ENCODE measurements at regions not wholly inside any gene's neighbourhood (a gene's known extent, or its start where the extent isn't known, plus 50 kb on each side); places are given as distances from the start of the nearest gene placed in this dataset.

DNA sequence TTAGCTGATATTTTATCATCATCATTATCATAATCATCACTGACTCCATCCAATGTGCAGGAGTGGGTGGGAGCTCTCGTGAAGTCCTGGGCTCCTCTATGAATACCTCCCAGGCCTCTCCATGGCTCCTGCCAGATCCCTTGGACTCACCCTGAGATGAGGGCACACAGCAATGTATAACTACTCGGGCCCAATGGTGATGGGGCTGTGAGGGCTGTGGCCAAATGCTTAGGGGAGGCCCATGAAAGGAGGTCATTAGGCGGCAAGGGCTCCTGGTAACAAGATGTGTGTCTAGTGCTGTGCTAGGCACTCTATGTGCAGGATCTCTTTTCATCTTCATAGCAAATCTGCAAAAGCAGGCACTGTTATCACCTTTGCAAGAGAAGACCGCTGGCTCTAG is 270.9 kb downstream of the GLRX3 start:
- no peak for DNase-seq

DNA sequence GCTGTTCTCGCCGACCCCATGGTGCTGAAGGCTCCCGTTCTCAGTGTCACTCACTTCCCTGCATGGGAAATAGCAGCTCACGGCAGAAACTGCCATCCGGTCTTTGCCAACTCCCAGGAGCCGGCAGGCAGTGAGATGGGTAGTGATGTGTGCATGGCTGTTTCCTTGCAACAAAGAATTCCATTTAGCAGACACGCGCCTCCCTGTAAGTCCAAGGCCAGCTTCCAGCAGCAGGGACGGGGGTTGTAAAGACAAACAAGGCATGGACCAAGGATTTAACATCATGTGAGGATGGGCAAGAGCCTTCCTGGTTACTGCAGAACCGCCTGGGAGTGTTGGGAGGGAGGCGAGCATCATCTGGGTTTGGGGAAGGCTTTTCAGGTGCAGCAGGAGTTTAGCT is 273.1 kb downstream of the GLRX3 start:
- no peak for DNase-seq

DNA sequence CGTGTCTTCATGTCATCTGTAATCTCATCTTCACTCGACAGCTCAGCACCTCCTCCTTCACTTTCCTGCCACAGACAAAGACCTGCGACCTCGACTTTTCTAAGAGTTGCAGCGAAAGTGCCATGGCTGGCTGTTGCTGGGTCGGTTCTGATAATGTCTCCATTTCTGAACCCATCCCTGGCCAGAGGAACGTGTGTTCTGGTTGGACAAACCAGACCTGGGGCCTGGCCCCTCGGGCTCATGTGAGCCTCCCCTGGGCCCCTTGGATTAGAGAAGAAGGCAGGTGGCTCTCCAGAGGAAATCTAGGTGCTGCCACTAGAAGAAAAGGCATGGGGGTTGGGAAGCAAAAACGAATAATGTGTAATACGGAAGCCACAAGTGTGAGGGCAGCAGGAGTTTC is 273.7 kb downstream of the GLRX3 start:
- no peak for DNase-seq

DNA sequence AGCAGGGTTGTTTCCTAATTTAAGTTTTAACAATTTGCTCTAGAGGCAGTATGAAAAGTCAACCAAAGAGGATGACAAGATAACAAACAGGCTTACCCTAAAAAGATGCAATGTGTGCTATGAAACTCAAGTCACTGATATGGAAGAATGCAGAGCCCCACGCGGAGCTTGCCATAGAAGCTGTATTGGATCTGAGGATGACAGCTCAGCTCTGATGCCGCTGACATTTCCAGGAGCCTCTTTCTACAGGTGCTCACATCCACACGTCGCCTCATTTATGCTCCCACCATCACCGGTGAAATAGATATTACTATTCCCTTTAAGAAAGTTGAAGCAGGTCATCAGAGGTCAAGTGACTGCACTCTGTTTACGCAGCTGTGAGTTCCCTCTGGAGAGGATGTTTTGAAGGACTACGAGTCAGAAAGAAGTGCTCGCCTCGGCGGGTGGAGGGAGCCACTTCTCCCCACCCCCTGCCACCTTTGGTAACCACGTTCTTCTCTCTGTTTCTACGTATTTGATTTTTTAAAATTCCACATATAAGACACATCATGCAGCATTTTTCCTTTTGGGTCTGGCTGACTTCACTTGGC is 275.4 kb downstream of the GLRX3 start:
- no peak for DNase-seq

DNA sequence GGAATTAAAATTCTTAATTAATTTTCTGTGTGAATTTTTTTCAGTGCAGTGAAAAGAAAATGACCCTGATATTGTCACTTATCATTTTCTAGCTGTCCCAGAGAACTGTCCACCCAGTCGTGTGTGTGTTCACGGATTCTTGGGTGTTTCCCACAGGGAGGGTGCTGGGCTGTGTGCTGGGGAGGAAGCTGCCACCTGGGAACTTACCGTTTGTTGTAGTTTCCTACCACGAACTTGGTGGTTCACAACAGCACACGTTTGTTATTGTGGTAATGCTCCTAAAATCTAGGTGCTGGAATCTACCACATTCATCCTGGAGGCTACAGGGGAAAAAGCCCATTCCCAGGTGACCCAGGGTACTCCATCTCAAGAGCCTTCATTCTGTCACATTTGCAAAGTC is 276.1 kb downstream of the GLRX3 start:
- DNase-seq = no peak

DNA sequence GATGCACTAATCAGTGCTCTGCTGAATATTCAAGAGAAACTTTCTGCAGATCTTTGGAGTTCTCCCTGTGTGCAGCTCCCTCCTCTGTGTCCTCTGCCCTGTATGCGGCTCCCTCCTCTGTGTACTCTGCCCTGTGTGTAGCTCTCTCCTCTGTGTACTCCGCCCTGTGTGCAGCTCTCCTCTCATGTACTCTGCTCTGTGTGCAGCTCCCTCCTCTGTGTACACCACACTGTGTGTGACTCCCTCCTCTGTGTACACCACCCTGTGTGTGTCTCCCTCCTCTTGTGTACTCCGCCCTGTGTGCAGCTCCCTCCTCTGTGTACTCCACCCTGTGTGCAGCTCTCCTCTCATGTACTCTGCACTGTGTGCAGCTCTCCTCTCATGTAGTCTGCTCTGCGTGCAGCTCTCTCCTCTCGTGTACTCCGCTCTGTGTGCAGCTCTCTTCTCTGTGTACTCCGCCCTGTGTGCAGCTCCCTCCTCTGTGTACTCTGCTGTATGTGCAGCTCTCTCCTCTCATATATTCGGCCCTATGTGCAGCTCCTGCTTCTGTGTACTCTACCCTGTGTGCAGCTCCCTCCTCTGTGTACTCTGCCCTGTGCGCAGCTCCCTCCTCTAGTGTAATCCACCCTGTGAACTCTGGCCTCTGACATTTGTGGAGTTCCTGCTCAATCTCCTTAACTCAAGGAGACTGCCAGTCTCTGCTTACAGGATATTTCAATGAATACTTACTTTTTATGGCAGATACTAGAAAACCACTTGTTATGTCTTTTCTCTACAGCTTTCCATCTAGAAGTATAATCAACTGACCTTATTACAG is 280.4 kb downstream of the GLRX3 start:
- no peak for DNase-seq

DNA sequence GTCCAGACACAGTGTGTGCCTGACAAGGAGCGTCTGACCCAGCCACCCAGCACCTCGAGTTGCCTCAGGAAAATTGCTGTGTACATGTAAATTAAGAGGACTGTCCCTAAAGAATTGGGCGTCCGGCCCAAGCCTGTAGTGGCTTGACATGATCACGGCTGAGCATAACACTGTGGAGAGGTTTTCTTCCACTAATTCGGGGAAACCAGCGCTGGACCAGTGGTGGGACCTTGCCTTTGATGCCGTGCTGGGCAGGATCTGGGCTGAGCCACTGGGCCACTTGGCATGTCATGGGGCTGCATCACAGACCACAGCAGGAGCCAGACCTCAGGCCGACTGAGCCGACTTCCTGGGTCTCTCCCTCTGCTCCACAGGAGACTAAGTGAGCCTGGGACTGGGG is 282.5 kb downstream of the GLRX3 start:
- no peak for DNase-seq

DNA sequence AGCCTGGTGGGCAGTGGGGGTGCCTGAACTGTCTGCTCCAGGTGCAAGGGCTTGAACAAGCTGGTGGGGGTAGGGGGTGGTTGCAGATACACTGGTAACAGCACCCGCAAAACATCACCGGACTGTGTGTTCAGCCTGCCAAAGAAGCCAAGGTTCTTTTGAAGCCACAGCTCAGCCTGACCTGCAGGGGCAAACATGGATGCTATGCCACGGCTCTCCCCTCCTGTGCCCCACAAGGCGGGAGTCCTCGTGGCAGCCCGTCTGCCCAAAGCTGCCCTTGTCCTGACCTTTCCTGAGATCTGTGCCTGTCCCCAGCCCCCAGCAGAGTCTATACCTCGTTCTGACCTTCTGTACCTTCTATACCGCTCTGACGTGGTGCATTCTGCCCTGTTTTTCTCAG is 285.7 kb downstream of the GLRX3 start:
- no peak for DNase-seq

DNA sequence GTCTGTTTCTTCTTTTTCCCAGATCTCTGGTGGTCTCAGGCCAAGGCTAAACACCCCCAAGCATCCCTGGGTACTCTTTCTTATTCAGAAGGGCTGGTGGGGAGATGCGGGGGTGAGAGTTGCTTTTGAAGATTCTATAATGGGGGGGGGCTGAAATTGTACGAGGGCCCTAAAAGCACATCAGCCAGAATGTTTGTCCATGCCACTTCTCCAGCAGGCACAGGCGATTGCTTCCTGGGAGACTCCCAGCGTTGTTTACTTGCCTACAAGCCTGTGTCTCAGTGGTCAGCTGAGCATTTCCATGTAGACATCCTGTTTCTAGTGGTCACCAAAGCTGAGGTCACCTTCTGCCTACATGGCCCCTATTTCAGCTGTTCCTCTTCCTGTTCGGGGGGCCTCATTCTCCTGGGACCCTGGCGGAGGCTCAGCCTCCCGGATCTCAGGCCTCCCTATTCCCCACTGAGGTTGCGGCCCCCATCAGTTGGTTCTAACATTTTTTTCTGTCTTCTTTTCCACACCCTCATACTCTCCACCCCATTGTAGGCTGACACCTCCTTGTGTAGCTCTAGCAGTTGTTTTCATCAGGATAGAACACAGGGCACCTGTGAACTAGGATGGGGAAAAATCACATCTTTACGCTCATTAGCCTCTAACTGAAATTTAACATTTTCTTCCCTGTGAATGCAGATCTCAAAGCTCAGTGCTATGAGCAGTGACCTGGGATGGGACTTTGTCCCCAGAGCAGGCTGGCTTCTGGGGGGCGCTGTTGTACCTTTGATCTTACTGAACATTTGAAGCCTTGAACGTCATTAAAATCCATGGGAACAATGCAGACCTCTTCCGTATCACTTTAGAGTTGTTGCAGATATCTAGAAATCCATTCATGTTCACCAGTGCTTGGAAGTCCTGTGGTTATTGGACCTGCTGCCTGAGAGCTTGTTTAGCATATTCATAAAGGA is 286.5 kb downstream of the GLRX3 start:
- DNase-seq = no peak

DNA sequence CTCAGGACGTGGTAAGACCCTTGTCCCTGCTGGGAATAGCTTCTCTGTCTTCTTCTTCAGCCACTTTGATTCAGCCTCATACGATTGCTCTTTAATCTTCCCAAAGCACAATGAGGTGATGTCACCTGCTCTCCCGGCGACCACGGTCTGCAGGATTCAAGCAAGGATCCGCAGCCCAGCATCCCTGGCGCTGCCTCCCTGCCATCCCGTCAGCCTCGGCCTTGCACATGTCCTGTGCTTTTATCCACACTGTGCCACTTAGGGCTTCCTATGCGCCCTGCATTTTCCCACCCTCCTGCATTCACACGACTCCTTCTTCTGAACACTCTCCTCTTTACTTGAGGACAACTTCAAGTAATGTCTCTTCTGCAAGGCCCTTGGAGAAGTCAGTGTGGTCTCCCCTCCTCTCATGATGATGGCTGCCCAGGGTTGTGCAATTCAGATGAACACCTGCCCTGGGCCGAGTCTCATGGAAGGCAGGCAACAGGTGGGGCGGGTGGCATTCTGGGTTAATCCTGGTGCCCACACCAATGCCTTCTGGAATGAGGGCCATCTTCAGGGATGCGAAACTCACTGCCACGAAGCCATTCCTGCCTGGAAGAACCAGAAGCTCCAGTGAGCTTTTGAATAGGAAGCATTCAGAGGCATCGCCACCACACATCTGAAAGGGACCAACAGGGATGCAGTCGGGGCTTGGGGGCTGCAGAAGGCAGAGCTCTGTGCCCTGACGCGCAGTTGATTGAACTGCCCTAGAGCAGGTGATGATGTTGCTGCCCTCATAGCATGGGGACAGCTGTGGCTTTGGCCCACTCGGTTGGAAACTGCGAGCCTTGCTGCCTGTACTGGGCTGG is 287.5 kb downstream of the GLRX3 start:
- DNase-seq = no peak

DNA sequence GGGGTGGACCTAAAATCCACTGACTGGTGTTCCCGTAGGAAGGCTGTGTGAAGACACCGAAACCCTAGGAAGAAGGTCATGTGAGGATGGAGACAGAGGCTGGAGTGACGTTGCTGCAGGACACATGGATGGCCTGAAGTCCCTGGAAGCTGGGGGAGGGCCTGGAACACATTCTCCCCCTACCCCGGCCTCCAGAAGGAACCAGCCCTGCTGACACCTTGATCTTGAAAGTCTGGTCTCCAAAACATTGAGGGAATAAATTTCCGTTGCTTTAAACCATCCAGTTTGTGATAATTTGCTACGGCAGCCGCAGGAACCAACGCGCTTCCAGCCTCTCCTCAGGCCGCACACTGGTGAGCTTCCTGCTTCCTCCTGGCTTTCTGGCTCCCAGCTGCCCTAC is 288.2 kb downstream of the GLRX3 start:
- DNase-seq = no peak

DNA sequence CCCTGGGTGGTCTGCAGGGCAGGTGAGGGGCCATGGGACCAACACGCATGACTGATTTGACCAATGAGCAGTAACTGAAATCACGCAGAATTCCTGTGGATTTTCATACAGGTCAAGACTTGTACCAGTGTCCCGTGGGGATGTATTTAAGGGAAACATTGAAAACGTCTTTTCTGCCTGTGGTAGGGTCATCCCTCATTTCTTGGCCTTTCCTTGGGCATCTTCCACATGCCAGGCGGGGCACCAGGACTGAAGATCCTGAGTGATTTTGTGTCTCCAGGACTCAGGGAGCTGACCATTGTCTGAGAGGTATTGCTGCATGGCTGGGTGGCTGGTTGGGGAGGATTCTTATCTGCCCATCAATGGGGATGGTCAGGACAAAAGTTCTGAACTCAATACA is 289.0 kb downstream of the GLRX3 start:
- no peak for DNase-seq

DNA sequence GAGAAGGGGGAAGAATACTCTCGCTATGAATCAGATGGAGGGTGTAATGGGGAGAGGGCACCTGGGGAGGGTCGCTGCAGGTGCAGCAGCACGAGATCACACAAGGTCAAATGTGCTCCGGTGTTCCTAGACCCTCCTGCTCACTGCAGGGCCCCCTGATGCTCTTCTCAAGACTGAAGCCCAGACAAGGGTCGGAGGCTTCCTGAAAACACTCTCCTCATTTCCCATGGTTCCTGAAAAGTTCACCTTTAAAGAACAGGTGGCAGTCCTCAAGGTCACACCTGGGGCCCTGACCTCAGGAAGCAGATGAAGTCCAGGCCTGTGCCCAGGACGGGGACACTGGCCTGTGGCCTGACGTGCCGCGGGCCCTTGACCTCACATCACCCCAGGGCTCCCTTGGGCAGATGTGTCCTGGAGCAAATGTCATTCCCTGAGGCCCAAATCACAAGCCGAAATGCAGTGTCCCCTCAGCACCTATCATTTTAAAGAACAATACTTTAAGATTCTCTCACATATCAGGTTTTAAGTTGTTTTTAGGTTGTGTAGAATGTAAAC is 289.8 kb downstream of the GLRX3 start:
- no peak for DNase-seq

DNA sequence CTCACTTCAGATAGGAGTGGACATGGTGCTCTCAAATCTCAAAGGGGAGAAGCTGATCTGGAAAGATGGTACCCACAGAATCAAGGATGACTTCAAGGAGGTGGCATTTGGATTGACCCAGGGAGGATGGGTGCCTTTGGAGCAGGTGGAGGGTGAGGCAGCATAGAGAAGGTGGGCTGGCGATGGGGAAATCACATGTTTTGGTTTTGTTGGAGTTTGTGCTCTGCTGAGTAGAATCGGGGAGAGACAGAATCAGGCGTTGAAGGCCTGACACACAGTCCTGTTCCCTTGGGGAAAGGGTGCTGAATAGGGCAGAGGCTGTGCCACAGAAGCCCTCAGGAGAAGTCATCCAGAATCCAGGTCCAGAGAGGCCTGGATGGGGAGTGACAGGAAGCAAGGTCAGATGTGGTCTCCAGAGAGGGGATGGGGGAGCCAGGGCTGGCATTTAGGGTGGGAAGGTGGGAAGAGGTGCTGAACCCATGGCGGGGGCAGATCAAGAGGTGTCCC is 291.1 kb downstream of the GLRX3 start:
- no peak for DNase-seq

DNA sequence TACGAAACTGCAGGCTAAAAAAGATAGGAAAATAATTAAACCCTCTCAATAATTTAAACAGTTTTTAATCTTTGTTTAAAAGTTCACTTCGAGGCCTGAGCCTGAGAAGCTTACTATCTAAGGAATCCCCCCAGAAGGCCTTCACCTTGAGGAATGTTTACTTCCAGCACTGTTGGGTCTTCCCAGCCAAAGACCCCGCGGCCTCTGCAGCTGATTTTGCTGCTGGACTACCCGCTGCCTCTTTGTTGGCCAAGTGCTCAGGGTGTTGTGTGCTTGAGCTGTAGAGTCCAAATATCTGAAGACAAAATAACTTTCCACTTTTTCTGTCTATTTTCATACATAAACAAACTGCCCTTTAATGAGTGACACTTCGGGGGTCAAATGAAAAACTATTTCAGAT is 292.7 kb downstream of the GLRX3 start:
- no peak for DNase-seq

DNA sequence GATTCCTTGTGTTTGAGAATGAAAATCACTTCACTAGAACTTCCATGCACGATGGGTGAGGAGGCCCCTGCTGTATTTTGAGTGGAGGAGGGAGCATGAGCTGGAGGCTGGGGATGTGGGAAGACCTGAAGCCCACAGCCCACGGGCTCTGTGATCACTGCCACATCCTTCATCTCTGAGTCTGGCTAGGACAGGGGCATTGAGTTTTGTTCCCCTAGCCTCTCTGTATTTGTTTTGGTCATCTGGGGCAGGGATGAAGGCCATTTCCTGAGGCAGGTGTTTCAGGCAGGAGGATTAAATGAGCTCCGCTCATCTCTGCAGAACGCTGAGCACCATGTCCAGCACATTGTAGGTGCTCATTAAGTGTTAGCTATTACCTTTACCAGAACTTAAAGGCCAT is 293.6 kb downstream of the GLRX3 start:
- no peak for DNase-seq

DNA sequence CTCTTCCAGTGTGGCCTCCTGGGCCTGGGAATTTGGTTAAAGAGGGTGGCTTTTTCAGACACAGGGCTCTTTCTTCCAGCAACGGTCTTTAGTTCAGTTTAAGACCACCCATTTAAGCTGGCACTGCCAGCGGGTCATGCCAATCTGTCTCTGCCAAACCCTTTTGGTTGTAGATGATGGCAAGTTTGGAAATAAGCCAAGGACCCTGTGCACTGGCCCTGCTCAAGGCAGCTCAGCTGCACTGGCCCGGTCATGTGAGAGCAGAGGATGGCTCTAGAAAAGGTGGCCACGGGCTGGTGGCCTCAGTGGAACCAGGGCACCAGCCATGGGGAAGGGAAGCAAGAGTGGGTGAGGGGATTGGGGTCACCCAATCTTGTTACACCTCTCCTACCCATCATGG is 294.1 kb downstream of the GLRX3 start:
- no peak for DNase-seq

DNA sequence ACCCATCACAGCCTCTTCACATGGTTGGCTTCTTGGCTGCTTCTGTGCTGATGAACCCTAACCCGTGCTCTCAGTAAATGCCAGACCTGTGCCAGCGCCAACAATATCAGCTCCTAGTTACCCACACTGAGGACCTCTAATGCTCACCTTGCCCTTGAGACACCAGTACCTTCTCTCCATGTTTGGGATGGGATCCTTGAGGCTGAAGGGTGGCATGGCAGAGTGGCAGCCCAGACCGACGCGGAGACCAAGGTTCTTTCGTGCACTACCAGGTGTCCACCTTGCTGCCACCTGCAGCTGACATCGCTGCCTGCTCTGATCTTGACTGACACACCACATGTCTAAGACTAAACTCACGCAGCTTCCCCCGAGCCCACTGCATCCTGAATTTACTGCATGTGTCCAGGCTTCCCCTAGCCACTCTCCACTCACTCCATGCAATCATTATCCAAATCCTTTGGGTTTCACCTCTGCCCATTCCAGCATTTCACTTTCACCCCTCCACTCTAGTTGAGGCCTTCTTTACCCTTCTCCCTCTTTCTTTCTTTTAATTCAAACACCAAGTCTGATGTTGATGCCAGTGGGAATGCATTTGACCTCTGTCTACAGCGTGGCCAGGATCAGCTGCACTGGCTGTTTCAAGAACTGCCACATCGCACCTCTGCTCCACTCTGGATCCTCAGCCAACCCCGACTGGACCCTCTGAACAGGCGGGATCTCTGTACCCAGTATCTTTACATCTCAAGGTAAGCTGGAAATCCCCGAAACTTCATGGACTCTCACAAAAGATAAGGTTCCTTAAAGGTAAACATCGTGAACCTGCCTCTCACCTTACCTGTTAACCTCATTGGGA is 294.9 kb downstream of the GLRX3 start:
- DNase-seq = no peak

DNA sequence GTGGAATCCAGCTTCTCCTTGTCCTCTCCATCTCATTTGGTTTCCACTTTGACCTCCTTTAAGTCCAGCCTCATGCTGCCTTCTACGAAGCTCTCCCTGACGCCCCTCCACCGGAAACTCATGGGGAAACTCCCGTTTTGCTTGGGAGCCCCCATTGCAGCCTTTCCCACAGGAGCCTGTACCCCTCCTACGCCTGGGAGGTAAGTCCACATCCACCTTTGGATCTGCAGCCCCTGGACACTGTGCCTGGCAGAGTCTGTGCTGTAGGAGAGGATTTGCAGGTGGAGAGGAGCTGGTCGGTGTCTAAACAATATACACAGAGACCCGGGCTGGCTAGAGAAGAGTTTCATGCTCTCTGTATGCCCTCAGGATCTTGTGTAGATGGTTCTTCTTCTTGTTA is 296.1 kb downstream of the GLRX3 start:
- no peak for DNase-seq

DNA sequence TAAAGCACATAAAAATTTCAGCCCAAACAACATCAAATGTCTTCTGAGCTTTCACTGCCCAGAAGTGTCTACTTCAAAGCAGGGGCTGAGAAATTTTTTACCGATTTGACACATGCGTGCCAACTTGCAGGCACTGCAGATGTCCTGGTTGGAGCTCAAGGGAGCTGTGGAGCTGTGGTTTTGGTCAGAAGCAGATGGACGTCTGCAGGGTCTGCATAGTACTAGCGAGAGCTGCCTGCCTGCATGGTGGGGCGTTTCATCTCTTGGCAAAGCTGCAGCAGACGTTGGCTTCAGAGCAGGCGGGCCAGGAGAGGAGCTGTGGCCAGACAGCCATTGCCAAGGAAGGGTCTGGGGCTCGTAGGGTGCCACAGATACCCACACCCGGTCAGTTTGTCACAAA is 296.7 kb downstream of the GLRX3 start:
- DNase-seq = no peak
